C1 segment of cervical spinal cord (tissue), 14 donors: ENCODE measurements at regions not wholly inside any gene's neighbourhood (a gene's known extent, or its start where the extent isn't known, plus 50 kb on each side); places are given as distances from the start of the nearest gene placed in this dataset.

Experiments
- DNase-seq, 14 donors: peaks; one replicate each; lab custom pipeline; 2025; lab: John Stamatoyannopoulos, UW

GRCh38 chr9:20199111-20199510 lies 410.3 kb upstream of the SLC24A2 start:
- DNase-seq, result no peak

GRCh38 chr9:20197976-20198685 lies 409.3 kb upstream of the SLC24A2 start:
- peak in 2 of 14 donors; percentile 9 to 30 for DNase-seq

- DNase-seq, result no peak
These were observed 402.5 kb upstream of the SLC24A2 start for GRCh38 chr9:20191228-20191840.

GRCh38 chr9:20189871-20190270 lies 401.0 kb upstream of the SLC24A2 start:
- DNase-seq, result peak in 1 of 14 donors; percentile 50

GRCh38 chr9:20188616-20189369 lies 400.0 kb upstream of the SLC24A2 start:
- peak in 1 of 14 donors; percentile 72 for DNase-seq

GRCh38 chr9:20187318-20187717 lies 398.5 kb upstream of the SLC24A2 start:
- no peak for DNase-seq

GRCh38 chr9:20186823-20187222 lies 398.0 kb upstream of the SLC24A2 start:
- no peak for DNase-seq

- DNase-seq, result peak in 1 of 14 donors; percentile 4
These were observed 397.4 kb upstream of the SLC24A2 start for GRCh38 chr9:20186231-20186630.

GRCh38 chr9:20184541-20184940 lies 395.7 kb upstream of the SLC24A2 start:
- no peak for DNase-seq

DNA sequence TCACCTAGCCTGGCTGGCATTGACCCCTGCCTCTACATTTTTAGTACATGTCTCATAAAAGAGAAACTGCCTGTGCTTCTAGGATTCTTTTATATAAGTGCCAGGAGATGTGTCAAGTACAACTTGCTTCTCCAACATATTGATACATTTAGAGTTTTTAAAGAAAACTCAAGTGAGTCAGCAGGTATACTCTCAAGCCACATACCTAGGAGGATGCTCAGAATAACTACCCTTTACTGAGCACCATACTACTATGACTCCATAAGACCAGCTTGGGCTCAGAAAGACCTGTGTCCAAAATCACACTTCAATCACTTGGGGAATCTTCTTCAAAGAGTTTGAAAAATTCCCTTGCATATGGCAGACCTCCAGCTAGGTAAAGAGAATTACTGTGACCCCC lies 389.8 kb upstream of the SLC24A2 start:
- DNase-seq, result no peak

GRCh38 chr9:20178197-20178596 lies 389.4 kb upstream of the SLC24A2 start:
- DNase-seq, result no peak

DNA sequence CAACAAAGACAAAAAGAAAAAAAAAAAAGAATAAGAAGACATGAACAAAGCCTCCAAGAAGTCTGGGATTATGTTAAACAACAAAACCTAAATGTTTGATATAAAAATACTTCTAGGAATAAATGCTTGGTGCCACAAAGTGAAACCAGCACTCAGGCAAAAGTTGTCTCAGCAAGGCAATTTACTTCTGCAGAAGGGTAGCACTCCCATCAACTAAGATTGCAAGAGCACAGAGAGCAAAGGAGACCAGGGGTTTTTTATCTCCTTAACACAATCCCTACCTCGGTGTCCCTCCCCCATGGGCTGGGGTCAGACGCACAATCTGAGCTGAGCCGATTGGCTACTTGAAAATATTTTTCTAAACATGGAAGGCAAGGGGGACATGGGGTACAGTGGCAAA lies 381.3 kb upstream of the SLC24A2 start:
- no peak for DNase-seq

DNA sequence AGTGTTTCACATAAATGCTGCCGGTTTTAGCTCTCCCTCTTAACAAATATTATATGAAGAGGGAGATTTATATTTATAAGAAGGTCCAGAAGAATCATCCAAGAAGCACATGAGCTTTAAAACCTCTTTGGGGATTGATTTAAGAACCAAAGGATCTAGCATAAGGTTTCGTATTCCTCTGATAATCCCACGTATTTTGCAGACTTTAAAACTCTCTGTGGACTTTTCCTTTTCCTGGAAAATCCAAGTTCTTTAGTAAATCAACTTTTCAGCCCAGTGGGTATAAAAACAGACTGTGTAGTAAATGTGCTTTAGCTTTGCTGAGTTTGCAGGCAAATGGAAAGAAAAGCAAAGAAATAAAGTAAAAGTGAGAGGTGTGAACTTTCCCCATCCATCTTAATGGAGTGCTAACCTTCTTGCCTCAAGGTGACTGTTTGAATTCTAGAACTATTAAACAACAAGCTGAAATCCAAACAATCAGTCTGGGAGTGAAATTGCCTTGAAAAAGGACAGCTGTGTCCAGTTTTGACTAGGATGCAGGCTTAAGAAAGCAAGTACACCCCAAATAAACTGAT lies 363.4 kb upstream of the SLC24A2 start:
- DNase-seq, result no peak

DNA sequence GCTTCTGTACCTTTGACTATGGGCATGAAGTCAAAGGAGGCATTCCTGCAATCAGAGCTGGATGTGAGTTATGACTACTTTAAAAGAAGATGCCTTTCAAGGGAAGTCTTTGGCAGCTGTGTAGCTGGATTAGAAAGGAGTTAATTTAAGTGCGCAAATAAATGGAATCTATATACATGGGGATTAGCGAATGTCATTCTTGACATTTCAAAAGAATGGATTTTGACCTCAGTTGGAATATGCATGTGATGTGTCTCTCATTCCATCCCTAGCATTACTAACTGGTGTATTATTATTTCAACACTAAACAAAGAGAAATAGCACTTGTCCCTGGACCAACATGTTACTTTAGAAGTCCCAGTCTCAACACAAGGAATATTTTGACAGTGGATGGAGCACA lies 359.6 kb upstream of the SLC24A2 start:
- DNase-seq, result no peak

- no peak for DNase-seq
These were observed 355.4 kb upstream of the SLC24A2 start for GRCh38 chr9:20144197-20144596.

DNA sequence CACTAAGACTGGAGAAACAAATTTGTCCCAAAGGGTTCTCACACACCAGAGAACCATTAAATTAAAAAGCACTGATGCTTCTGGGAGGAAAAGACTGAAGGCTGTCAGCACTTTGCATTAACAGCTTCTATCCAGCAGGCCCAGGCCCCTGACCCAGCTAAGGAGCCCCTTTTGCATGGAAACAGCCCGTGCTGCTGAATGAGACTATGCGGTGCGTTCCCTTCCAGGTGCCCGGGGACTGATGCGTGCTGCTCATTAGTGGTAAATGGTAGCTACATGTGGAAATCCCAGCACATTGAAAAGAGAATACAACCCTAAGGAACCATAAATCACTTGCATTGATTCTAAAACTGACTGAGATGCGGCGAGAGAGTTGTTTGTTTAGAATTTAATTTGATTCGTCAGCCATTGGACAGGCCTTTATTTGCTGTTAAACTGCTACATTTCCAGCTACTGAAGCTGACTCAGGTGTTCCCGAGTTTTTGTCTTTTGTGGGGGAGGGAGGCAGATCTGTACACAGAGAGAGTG lies 351.0 kb upstream of the SLC24A2 start:
- DNase-seq, result no peak

DNA sequence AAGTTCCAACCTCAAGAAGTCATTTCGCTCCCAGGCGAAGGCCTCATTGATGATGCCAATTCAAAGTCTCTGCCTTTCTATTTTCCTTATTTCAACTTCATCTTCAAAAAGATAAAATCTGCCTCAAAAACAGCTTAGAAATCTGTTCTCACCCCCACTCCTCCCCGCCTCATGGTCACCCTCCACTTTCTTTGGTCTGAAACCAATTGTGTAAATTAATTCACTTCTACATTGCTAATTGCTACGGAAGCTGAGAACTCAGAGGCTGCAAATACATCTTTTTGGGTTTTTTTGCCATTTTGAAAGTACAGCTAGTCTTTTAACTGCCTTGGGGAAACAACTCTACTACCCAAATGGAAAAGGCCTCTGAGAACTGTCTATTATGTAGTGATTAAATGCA lies 350.0 kb upstream of the SLC24A2 start:
- DNase-seq, result no peak

- DNase-seq, result no peak
These were observed 349.3 kb upstream of the SLC24A2 start for GRCh38 chr9:20138116-20138515.

- DNase-seq, result no peak
These were observed 348.6 kb upstream of the SLC24A2 start for GRCh38 chr9:20137425-20137824.

DNA sequence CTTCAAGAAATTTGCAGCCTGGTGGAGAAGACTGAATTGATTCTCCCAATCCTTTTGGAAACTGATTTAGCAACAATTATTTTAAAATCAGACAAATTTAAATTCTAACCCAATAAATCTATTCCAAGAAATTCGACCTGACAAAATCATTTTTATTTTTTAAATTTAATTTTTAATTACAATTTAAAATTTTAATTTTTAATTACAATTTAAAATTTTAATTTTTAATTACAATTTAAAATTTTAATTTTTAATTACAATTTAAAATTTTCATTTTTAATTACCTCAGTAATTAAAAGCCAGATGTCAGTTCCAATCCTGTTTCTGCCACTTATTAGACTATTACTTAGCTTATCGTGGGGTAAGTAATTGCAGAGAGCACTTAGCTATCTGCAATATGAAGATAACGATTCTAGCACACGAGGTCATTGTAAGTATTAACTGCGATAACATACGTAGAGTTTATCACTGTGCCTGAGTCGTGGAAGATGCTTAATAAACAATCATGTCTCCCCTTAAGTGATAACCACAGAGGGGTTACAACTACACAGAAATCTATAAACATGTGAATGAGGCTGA lies 346.4 kb upstream of the SLC24A2 start:
- no peak for DNase-seq

DNA sequence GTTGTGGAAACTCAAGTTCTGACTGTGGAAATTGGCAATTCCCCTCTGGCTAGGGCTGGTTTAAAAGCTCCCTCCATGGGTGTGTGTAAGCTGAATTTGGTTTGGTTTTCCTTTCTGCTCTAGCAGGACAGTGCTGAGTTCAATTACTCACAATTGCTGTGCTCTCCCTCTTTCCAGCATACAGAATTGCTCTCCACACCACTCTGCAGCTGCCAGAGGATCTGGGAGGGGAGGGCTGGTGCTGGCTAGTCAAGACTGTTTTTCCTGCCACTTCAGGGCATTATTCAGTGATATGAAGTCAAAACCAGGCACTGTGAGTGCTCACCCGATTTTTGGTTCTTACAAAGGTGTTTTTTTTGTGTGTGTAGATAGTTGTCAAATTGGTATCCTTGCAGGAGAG lies 336.9 kb upstream of the SLC24A2 start:
- no peak for DNase-seq

DNA sequence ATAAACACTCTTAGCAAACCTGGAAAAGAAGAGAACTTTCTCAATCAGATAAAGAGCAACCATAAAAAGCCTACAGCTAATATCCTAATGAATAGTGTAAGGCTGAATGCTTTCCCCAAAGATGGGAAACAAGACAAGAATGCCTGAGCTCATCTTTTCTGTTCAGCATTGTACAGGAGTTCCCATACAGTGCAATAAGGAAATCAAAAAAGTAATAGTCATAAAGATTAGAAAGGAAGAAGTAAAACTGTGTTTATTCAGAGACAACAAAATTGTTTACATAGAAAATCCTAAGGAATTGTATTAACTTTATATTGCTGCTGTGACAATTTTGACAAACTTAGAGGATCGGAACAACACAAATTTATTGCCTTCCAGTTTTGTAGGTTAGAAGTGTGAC lies 330.7 kb upstream of the SLC24A2 start:
- DNase-seq, result no peak
